SU-DHL-6 (cell line): ENCODE measurements at regions not wholly inside any gene's neighbourhood (a gene's known extent, or its start where the extent isn't known, plus 50 kb on each side); places are given as distances from the start of the nearest gene placed in this dataset.

Experiments used
- H2AFZ ChIP-seq: fragments of 200-600 bp; sonication (generic); 2 replicates; pipeline ENCODE4 v1.6.1; 2014; ENCODE audit warnings: low read depth, mild to moderate bottlenecking, moderate library complexity, mixed read lengths, antibody characterized with exemption, low read length; ENCODE audit not compliant: severe bottlenecking
- H3F3A ChIP-seq: fragments of 200-600 bp; shearing (Covaris generic); 2 replicates; pipeline ENCODE4 v1.6.0; 2016; ENCODE audit warnings: antibody characterized with exemption, mild to moderate bottlenecking; ENCODE audit not compliant: insufficient read depth
- H3K27ac ChIP-seq: fragments of 200-600 bp; sonication (generic); 2 replicates; pipeline ENCODE4 v1.5.1; 2016; ENCODE audit warnings: low read depth, mild to moderate bottlenecking, low read length, moderate library complexity, mixed read lengths
- H3K27me3 ChIP-seq: fragments of 200-600 bp; sonication (generic), shearing (Covaris generic); 2 replicates; pipeline ENCODE4 v1.6.0; 2014; ENCODE audit warnings: mild to moderate bottlenecking, low read length
- H3K36me3 ChIP-seq: fragments of 200-600 bp; sonication (generic); 2 replicates; pipeline ENCODE4 v1.6.1; 2014; ENCODE audit warnings: mild to moderate bottlenecking, low read length, mixed read lengths
- H3K4me2 ChIP-seq: fragments of 300-600, 200-600 bp; shearing (Covaris generic), sonication (generic); 2 replicates; pipeline ENCODE4 v1.6.0; 2014; ENCODE audit warnings: low read length, low read depth, mild to moderate bottlenecking; ENCODE audit not compliant: poor library complexity, severe bottlenecking
- H3K4me3 ChIP-seq: fragments of 200-600 bp; sonication (generic); 2 replicates; pipeline ENCODE4 v1.5.1; 2014; ENCODE audit warnings: antibody characterized with exemption, low read length, mild to moderate bottlenecking, mixed read lengths; ENCODE audit not compliant: insufficient read depth, poor library complexity, severe bottlenecking
- H3K79me2 ChIP-seq: fragments of 200-600 bp; sonication (generic); 2 replicates; pipeline ENCODE4 v1.6.1; 2014; ENCODE audit warnings: mild to moderate bottlenecking, low read length, moderate library complexity; ENCODE audit not compliant: insufficient read depth
- H3K9ac ChIP-seq: fragments of 200-600 bp; sonication (generic); 2 replicates; pipeline ENCODE4 v1.7.0; 2014; ENCODE audit warnings: mild to moderate bottlenecking, low read length
- H3K9me2 ChIP-seq: fragments of 200-600 bp; sonication (generic); replicated peaks from 2 replicates; pipeline ENCODE4 v1.6.1; 2014; ENCODE audit warnings: low read length; ENCODE audit not compliant: insufficient read depth
- H3K9me3 ChIP-seq: fragments of 200-600 bp; sonication (generic); 2 replicates; pipeline ENCODE4 v1.6.1; 2014; ENCODE audit warnings: low read length, mixed read lengths; ENCODE audit not compliant: insufficient read depth
- H4K20me1 ChIP-seq: fragments of 200-600 bp; sonication (generic); 2 replicates; pipeline ENCODE4 v1.6.1; 2014; ENCODE audit warnings: low read depth, mild to moderate bottlenecking, antibody characterized with exemption, low read length, moderate library complexity, mixed read lengths
- EZH2phosphoT487 ChIP-seq: fragments of 200-600 bp; sonication (generic), shearing (Covaris generic); conservative IDR thresholded peaks from 2 replicates; pipeline ENCODE4 v1.6.1; 2018; ENCODE audit warnings: mild to moderate bottlenecking, antibody characterized with exemption, low read length, moderate library complexity, mixed read lengths
- TF ChIP-seq, protein P1 (sequence below): fragments of 200-600 bp; sonication (generic); IDR thresholded peaks from one replicate; pipeline ENCODE4 v1.5.1; 2017; ENCODE audit warnings: antibody characterized with exemption, mild to moderate bottlenecking, low read length, moderate library complexity; ENCODE audit not compliant: insufficient read depth, poor library complexity, severe bottlenecking

DNA sequence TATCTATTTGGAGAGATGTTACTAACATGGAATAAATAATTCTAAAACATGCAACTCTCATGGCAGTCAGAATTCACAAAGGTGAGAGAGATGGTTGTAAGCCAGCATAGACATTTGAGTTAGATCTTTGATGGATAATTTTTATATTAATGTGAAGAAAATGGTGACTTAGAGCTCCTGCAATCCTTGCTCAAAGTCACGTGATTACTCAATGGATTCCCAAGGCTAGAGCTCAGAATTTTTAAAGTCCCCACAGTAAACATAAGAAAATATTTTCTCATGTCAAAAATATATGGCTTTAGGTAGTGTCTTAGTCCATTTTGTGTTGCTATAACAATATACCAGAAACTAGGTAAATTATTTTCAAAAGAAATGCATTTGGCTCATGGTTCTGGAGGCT lies 281.5 kb upstream of the PRKD1 start:
- no peak for TF ChIP-seq EZH2phosphoT487
- TF ChIP-seq, protein P1, sequence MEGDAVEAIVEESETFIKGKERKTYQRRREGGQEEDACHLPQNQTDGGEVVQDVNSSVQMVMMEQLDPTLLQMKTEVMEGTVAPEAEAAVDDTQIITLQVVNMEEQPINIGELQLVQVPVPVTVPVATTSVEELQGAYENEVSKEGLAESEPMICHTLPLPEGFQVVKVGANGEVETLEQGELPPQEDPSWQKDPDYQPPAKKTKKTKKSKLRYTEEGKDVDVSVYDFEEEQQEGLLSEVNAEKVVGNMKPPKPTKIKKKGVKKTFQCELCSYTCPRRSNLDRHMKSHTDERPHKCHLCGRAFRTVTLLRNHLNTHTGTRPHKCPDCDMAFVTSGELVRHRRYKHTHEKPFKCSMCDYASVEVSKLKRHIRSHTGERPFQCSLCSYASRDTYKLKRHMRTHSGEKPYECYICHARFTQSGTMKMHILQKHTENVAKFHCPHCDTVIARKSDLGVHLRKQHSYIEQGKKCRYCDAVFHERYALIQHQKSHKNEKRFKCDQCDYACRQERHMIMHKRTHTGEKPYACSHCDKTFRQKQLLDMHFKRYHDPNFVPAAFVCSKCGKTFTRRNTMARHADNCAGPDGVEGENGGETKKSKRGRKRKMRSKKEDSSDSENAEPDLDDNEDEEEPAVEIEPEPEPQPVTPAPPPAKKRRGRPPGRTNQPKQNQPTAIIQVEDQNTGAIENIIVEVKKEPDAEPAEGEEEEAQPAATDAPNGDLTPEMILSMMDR = no peak
- Histone ChIP-seq H3K4me2 (no peak overlapping the region), H3F3A (no peaks in the 10 kb centered on the region), H3K36me3 (no peaks in the 10 kb centered on the region), H2AFZ (no peak overlapping the region), H3K9me2 (no peaks in the 10 kb centered on the region), H3K9me3 (no peaks in the 10 kb centered on the region), H3K9ac (no peak overlapping the region), H3K27me3 (no peaks in the 10 kb centered on the region), H3K4me3 (no peak overlapping the region), H3K79me2 (no peaks in the 10 kb centered on the region), H3K27ac (no peak overlapping the region), H4K20me1 (no peaks in the 10 kb centered on the region)

DNA sequence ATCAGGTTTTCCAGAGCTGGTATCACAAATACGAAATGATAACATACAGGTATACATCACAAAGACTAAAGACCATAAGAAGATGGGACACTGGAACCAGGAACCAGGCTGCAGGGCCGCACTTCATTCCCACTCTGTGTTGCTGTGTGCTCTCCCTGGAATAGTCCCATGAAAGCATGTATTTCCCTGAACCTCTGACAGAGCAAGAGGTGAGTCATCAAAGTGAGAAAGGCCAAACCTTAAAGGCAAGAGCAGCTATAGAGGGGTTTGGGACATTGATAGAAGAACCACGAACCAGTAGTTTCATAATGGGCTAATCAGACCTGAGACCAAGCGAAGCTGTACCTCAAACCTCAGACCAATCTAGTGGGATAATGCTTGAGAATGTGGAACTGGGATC lies 283.0 kb upstream of the PRKD1 start:
- no peak overlapping the region for H3K4me2 ChIP-seq
- no peaks in the 10 kb centered on the region for H3K27me3 ChIP-seq
- TF ChIP-seq, protein P1 = no peak
- TF ChIP-seq EZH2phosphoT487 = no peak
- H3K27ac ChIP-seq = no peak overlapping the region
- no peaks in the 10 kb centered on the region for H3K36me3 ChIP-seq
- no peak overlapping the region for H2AFZ ChIP-seq
- no peak overlapping the region for H3K4me3 ChIP-seq
- H3K9me3 ChIP-seq = no peaks in the 10 kb centered on the region
- H4K20me1 ChIP-seq = no peaks in the 10 kb centered on the region
- H3K9me2 ChIP-seq = no peaks in the 10 kb centered on the region
- H3F3A ChIP-seq = no peaks in the 10 kb centered on the region
- no peak overlapping the region for H3K9ac ChIP-seq
- no peaks in the 10 kb centered on the region for H3K79me2 ChIP-seq

DNA sequence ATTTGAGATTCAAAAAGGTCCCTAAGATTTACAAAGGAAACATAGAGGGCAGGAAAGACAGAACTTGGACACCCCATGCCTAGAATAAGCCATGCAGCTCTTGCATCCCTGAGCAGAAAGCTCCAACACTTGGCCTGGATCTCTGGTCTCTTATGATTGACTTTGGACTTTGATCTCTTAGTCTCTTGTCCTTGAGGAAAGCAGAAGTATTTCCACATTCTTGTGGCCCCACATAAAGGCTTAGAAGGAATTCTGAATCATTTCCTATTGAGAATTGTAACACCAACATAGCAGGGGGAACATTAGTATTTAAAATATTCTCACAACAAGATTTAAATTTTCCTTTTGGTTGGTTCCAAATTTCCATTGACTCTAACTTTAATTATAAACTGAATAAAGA lies 283.7 kb upstream of the PRKD1 start:
- Histone ChIP-seq H3K4me3 (no peak overlapping the region), H2AFZ (no peak overlapping the region), H3F3A (no peaks in the 10 kb centered on the region), H3K9ac (no peak overlapping the region), H3K27ac (no peak overlapping the region), H3K36me3 (no peaks in the 10 kb centered on the region), H4K20me1 (no peaks in the 10 kb centered on the region), H3K27me3 (no peaks in the 10 kb centered on the region), H3K79me2 (no peaks in the 10 kb centered on the region), H3K9me2 (no peaks in the 10 kb centered on the region), H3K4me2 (no peak overlapping the region), H3K9me3 (no peaks in the 10 kb centered on the region)
- TF ChIP-seq, protein P1 = no peak
- no peak for TF ChIP-seq EZH2phosphoT487

DNA sequence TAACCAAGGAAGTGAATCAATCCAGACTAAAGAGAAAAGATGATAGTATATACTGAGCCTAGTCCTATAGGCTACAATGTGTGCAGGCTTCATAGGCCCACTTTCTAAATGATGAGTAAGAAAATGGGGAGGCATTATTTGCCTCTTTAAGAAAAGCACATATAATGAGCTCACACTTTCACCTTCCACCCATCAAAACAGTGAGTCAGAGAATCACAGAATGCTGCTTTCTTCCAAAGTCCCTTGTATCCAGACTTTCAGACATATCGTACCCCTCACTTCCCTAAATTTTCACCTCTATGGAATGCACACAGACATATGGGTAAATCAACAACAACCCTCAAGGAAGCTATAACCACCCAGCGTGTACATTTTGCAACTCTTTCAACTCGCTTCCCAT lies 286.4 kb upstream of the PRKD1 start:
- no peak for TF ChIP-seq EZH2phosphoT487
- TF ChIP-seq, protein P1 = no peak
- Histone ChIP-seq H3F3A (no peaks in the 10 kb centered on the region), H3K27ac (no peak overlapping the region), H3K27me3 (no peaks in the 10 kb centered on the region), H3K9ac (no peak overlapping the region), H3K9me3 (no peaks in the 10 kb centered on the region), H3K4me3 (no peak overlapping the region), H3K36me3 (no peaks in the 10 kb centered on the region), H3K9me2 (no peaks in the 10 kb centered on the region), H3K79me2 (no peaks in the 10 kb centered on the region), H2AFZ (no peak overlapping the region), H4K20me1 (no peaks in the 10 kb centered on the region), H3K4me2 (no peak overlapping the region)
